ENCODE measurements at regions not wholly inside any gene's neighbourhood (a gene's known extent, or its start where the extent isn't known, plus 50 kb on each side); places are given as distances from the start of the nearest gene placed in this dataset.

- Histone ChIP-seq H3K27ac (no peak overlapping the region), H3K36me3 (replicated peaks in 1 of 2) (no peaks in the 10 kb centered on the region), H3K4me3 (no peak overlapping the region), H3K27me3 (no peaks in the 10 kb centered on the region), H3K9me3 (replicated peaks in 1 of 3) (no peaks in the 10 kb centered on the region), H3K4me1 (replicated peaks in 1 of 2) (no peaks in the 10 kb centered on the region)
- DNase-seq: no peak
- 72 to 83% (median 76%) methylated on average over 7 of the region's 7 CpGs for WGBS, 4 donors
- TF ChIP-seq POLR2A (IDR thresholded peaks at IDR 0.05) (no peak), CTCF (IDR thresholded peaks at IDR 0.05) (no peak)
- intact Hi-C loops (cut with DNase I): no loop called here
These were observed 288.1 kb downstream of the MYCN start for GRCh38 chr2:16228471-16228870.

- 78 to 83% (median 80%) methylated on average over 15 to 17 of the region's 17 CpGs for WGBS, 4 donors
These were observed 287.6 kb downstream of the MYCN start for GRCh38 chr2:16227811-16228462.

GRCh38 chr2:16226943-16227664 is 286.8 kb downstream of the MYCN start:
- H3K9me3 ChIP-seq (replicated peaks in 1 of 3): no peaks in the 10 kb centered on the region
- no peaks in the 10 kb centered on the region for H3K36me3 ChIP-seq (replicated peaks in 1 of 2)
- intact Hi-C loops (cut with DNase I): no loop called here
- no peak for DNase-seq
- no peaks in the 10 kb centered on the region for H3K4me1 ChIP-seq (replicated peaks in 1 of 2)
- no peak for TF ChIP-seq CTCF (IDR thresholded peaks at IDR 0.05)
- no peak for TF ChIP-seq POLR2A (IDR thresholded peaks at IDR 0.05)
- no peaks in the 10 kb centered on the region for H3K27me3 ChIP-seq
- H3K27ac ChIP-seq: no peak overlapping the region
- 73 to 80% (median 79%) methylated on average over 21 of the region's 21 CpGs for WGBS, 4 donors
- no peak overlapping the region for H3K4me3 ChIP-seq

More at GRCh38 chr2:16227811-16228462, 287.6 kb downstream of the MYCN start:
- no peaks in the 10 kb centered on the region for H3K27me3 ChIP-seq
- DNase-seq: no peak
- no peak overlapping the region for H3K4me3 ChIP-seq
- H3K36me3 ChIP-seq (replicated peaks in 1 of 2): no peaks in the 10 kb centered on the region
- TF ChIP-seq POLR2A (IDR thresholded peaks at IDR 0.05) (no peak), CTCF (IDR thresholded peaks at IDR 0.05) (no peak)
- H3K4me1 ChIP-seq (replicated peaks in 1 of 2): no peaks in the 10 kb centered on the region
- intact Hi-C loops (cut with DNase I): no loop called here
- H3K27ac ChIP-seq: no peak overlapping the region
- no peaks in the 10 kb centered on the region for H3K9me3 ChIP-seq (replicated peaks in 1 of 3)

GRCh38 chr2:16226381-16226780 is 286.0 kb downstream of the MYCN start:
- Histone ChIP-seq H3K4me1 (replicated peaks in 1 of 2) (no peaks in the 10 kb centered on the region), H3K27ac (no peak overlapping the region), H3K9me3 (replicated peaks in 1 of 3) (no peaks in the 10 kb centered on the region), H3K36me3 (replicated peaks in 1 of 2) (no peaks in the 10 kb centered on the region), H3K4me3 (no peak overlapping the region), H3K27me3 (no peaks in the 10 kb centered on the region)
- DNase-seq: no peak
- WGBS, 4 donors: 67 to 90% (median 80%) methylated on average over 3 of the region's 3 CpGs
- intact Hi-C loops (cut with DNase I): no loop called here
- TF ChIP-seq CTCF (IDR thresholded peaks at IDR 0.05): no peak
